OCI-LY7 (cell line): ENCODE measurements at regions not wholly inside any gene's neighbourhood (a gene's known extent, or its start where the extent isn't known, plus 50 kb on each side); places are given as distances from the start of the nearest gene placed in this dataset.

Source experiments
- CTCF ChIP-seq: fragments of 200-600 bp; sonication (generic); conservative IDR thresholded peaks from 2 replicates; pipeline ENCODE4 v1.5.1; 2014; ENCODE audit warnings: mild to moderate bottlenecking, antibody characterized with exemption, low read length, moderate library complexity, mixed read lengths
- EZH2phosphoT487 ChIP-seq: fragments of 200-600 bp; sonication (generic); IDR thresholded peaks from 2 replicates; pipeline ENCODE4 v1.6.1; 2018; ENCODE audit warnings: low read depth, borderline replicate concordance, mild to moderate bottlenecking, mixed run types, antibody characterized with exemption, low read length, moderate library complexity, mixed read lengths

GRCh38 chr16:62277942-62278341 is 241.7 kb upstream of the CDH8 start:
- TF ChIP-seq CTCF (no peak), EZH2phosphoT487 (no peak)
